ENCODE measurements at regions not wholly inside any gene's neighbourhood (a gene's known extent, or its start where the extent isn't known, plus 50 kb on each side); places are given as distances from the start of the nearest gene placed in this dataset.
A peak's percentile ranks its signal among the peaks of the same experiment; 100 is the strongest.

- intact Hi-C loops (cut with DNase I; ENCODE audit: low total_unique reads) = no loop called here
- H3K4me3 ChIP-seq = no peak overlapping the region
- no peaks in the 10 kb centered on the region for H3K36me3 ChIP-seq
- TF ChIP-seq EP300 (IDR thresholded peaks at IDR 0.05) (no peak), POLR2AphosphoS5 (IDR thresholded peaks at IDR 0.05) (no peak), POLR2A (IDR thresholded peaks at IDR 0.05) (no peak), CTCF (IDR thresholded peaks at IDR 0.05) (no peak)
- H3K4me1 ChIP-seq = no peaks in the 10 kb centered on the region
- DNase-seq = no peak
- WGBS, 5 donors = 57 to 68% (median 67%) methylated on average over 6 of the region's 6 CpGs
- H3K9me3 ChIP-seq = no peaks in the 10 kb centered on the region
- no peaks in the 10 kb centered on the region for H3K27me3 ChIP-seq
- no peak overlapping the region for H3K27ac ChIP-seq
These were observed 1136.9 kb downstream of the TAF11L14 start for GRCh38 chr5:18771097-18771610.

GRCh38 chr5:18772475-18772874, 1138.2 kb downstream of the TAF11L14 start:
- WGBS, 5 donors = 20 to 35% (median 27%) methylated on average over 4 of the region's 4 CpGs
- H3K36me3 ChIP-seq = no peaks in the 10 kb centered on the region
- H3K27ac ChIP-seq = no peak overlapping the region
- H3K27me3 ChIP-seq = no peaks in the 10 kb centered on the region
- H3K4me1 ChIP-seq = no peaks in the 10 kb centered on the region
- peak in 1 of 2 donors; percentile 53 for DNase-seq
- intact Hi-C loops (cut with DNase I; ENCODE audit: low total_unique reads) = no loop called here
- no peaks in the 10 kb centered on the region for H3K9me3 ChIP-seq
- TF ChIP-seq POLR2AphosphoS5 (IDR thresholded peaks at IDR 0.05) (no peak), EP300 (IDR thresholded peaks at IDR 0.05) (no peak), CTCF (IDR thresholded peaks at IDR 0.05) (no peak), POLR2A (IDR thresholded peaks at IDR 0.05) (no peak)
- H3K4me3 ChIP-seq = no peak overlapping the region

- Histone ChIP-seq H3K27ac (no peak overlapping the region), H3K9me3 (peaks cover 0 to 5% (median 4%) of the 10 kb centered on the region in 4 donors), H3K4me1 (no peaks in the 10 kb centered on the region), H3K4me3 (no peak overlapping the region), H3K36me3 (no peaks in the 10 kb centered on the region), H3K27me3 (no peaks in the 10 kb centered on the region)
- no peak for TF ChIP-seq CTCF (IDR thresholded peaks at IDR 0.05)
- TF ChIP-seq EP300 (IDR thresholded peaks at IDR 0.05) = no peak
- no peak for TF ChIP-seq POLR2AphosphoS5 (IDR thresholded peaks at IDR 0.05)
- TF ChIP-seq POLR2A (IDR thresholded peaks at IDR 0.05) = no peak
- DNase-seq = no peak
- 56 to 71% (median 65%) methylated on average over 1 of the region's 1 CpG for WGBS, 5 donors
- intact Hi-C loops (cut with DNase I; ENCODE audit: low total_unique reads) = no loop called here
These were observed 1144.0 kb downstream of the TAF11L14 start for GRCh38 chr5:18778225-18778624.

GRCh38 chr5:18789218-18789998, 1155.1 kb downstream of the TAF11L14 start:
- Histone ChIP-seq H3K27me3 (no peaks in the 10 kb centered on the region), H3K9me3 (no peaks in the 10 kb centered on the region), H3K36me3 (no peaks in the 10 kb centered on the region), H3K4me3 (no peak overlapping the region), H3K27ac (no peak overlapping the region), H3K4me1 (no peaks in the 10 kb centered on the region)
- TF ChIP-seq POLR2A (IDR thresholded peaks at IDR 0.05) (no peak), CTCF (IDR thresholded peaks at IDR 0.05) (no peak), POLR2AphosphoS5 (IDR thresholded peaks at IDR 0.05) (no peak), EP300 (IDR thresholded peaks at IDR 0.05) (no peak)
- no peak for DNase-seq
- intact Hi-C loops (cut with DNase I; ENCODE audit: low total_unique reads) = no loop called here
- WGBS, 5 donors = 88 to 93% (median 89%) methylated on average over 1 of the region's 1 CpG
